MCF 10A (cell line): ENCODE measurements at regions not wholly inside any gene's neighbourhood (a gene's known extent, or its start where the extent isn't known, plus 50 kb on each side); places are given as distances from the start of the nearest gene placed in this dataset.
A peak's percentile ranks its signal among the peaks of the same experiment; 100 is the strongest.

Experiments used
- BruUV-seq: library from RNA; stranded (reverse); fragments of 400-500 nt; replicated peaks from 2 replicates; lab custom pipeline; 2021; lab: Mats Ljungman, UMichigan
- CTCF ChIA-PET: fragments of 300-600 bp; sonication (Branson Sonifier 250); formaldehyde crosslinking; extraction: SDS; loops from one replicate; lab custom pipeline; 2021; ENCODE audit warnings: antibody characterized with exemption, inconsistent platforms; lab: Yijun Ruan, JAX
- POLR2A ChIA-PET: fragments of 300-600, 350-650 bp; sonication (Branson Sonifier 250); formaldehyde crosslinking; extraction: SDS; loops from one replicate; lab custom pipeline; 2020; ENCODE audit warnings: antibody characterized with exemption, inconsistent platforms; lab: Yijun Ruan, JAX
- DNase-seq: peaks from one replicate; pipeline ENCODE4 v3.0.0-alpha.2; 2018; ENCODE audit not compliant: unreplicated experiment
- H3K27ac Mint-ChIP-seq: one replicate; pipeline ENCODE4 v1.8.0; 2022; ENCODE audit warnings: mild to moderate bottlenecking, low read depth, mixed read lengths; ENCODE audit not compliant: unreplicated experiment
- H3K27me3 Mint-ChIP-seq: one replicate; pipeline ENCODE4 v1.8.0; 2022; ENCODE audit warnings: mixed read lengths; ENCODE audit not compliant: insufficient read depth, unreplicated experiment
- H3K36me3 Mint-ChIP-seq: one replicate; pipeline ENCODE4 v1.8.0; 2022; ENCODE audit warnings: mild to moderate bottlenecking, moderate library complexity, mixed read lengths; ENCODE audit not compliant: insufficient read depth, unreplicated experiment
- H3K4me1 Mint-ChIP-seq: one replicate; pipeline ENCODE4 v1.8.0; 2022; ENCODE audit warnings: mixed read lengths; ENCODE audit not compliant: insufficient read depth, unreplicated experiment
- H3K4me3 Mint-ChIP-seq: one replicate; pipeline ENCODE4 v1.8.0; 2022; ENCODE audit warnings: mild to moderate bottlenecking, moderate library complexity, mixed read lengths; ENCODE audit not compliant: unreplicated experiment
- H3K9me3 Mint-ChIP-seq: one replicate; pipeline ENCODE4 v1.8.0; 2022; ENCODE audit warnings: mixed read lengths; ENCODE audit not compliant: unreplicated experiment
- CTCF ChIP-seq: fragments of 200-600 bp; IDR thresholded peaks from one replicate; pipeline ENCODE4 v1.8.0; 2022; ENCODE audit warnings: antibody characterized with exemption, mild to moderate bottlenecking; ENCODE audit not compliant: unreplicated experiment
- intact Hi-C: fragments of 100-400 bp; cut with micrococcal nuclease; formaldehyde crosslinking; loops from 2 replicates; pipeline ENCODE4 v1.14.1; 2022

DNA sequence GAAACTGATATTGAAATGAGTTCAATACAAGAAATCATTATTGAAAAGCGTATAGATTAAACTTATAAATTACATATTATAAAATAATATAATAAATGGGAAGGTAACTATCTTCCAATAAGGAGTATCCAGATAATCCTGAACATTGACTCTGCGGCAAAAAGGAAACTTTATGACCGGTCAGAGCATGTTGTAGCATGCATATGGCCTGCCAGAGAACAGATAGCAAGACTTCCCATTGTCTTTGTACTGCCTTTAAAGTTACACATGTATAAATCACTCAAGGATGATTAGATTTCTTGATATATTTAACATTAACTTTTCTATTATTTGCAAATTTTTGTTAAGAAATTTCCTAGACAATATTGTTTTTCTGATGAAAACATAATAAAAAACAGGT lies 56.2 kb upstream of the ETV1 start:
- no peaks in the 10 kb centered on the region for H3K9me3 Mint-ChIP-seq
- no TSS peak for BruUV-seq
- no peaks in the 10 kb centered on the region for H3K27me3 Mint-ChIP-seq
- no peak overlapping the region for H3K27ac Mint-ChIP-seq
- peak; percentile 7 for DNase-seq
- ChIA-PET CTCF (no interaction called here), POLR2A (interaction anchor here (0.6 kb wide), 1 partner anchor 23 kb away, joined by 3 read pairs; no protein-coding TSS in a partner anchor)
- H3K36me3 Mint-ChIP-seq, result no peaks in the 10 kb centered on the region
- intact Hi-C loops, result no loop called here
- TF ChIP-seq CTCF, result no peak
- H3K4me3 Mint-ChIP-seq, result no peak overlapping the region
- H3K4me1 Mint-ChIP-seq, result no peaks in the 10 kb centered on the region

DNA sequence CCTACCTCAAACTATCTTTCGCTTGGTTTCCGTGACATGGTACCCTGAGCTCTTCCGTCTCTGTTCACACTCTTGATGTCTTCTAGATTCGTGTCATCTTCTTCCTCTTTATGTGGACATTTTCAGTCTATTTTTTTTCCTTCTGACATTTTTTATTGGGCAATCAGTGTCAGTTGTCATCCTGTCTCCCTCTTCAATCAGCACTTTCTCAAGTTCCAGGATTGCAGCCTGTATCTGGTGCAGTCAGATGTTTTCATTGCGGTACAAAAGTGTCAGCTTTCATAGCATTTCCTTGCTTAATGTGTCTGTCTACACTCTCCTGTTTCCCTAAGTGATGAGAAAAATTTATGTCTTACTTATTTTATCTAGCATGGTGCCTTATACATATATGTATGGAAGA lies 51.1 kb upstream of the ETV1 start:
- intact Hi-C loops, result no loop called here
- no peaks in the 10 kb centered on the region for H3K36me3 Mint-ChIP-seq
- ChIA-PET CTCF (no interaction called here), POLR2A (no interaction called here)
- H3K4me1 Mint-ChIP-seq, result no peaks in the 10 kb centered on the region
- no peaks in the 10 kb centered on the region for H3K27me3 Mint-ChIP-seq
- H3K27ac Mint-ChIP-seq, result no peak overlapping the region
- no peak overlapping the region for H3K4me3 Mint-ChIP-seq
- TF ChIP-seq CTCF, result no peak
- no peaks in the 10 kb centered on the region for H3K9me3 Mint-ChIP-seq
- BruUV-seq, result no TSS peak
- no peak for DNase-seq
